ENCODE measurements at regions not wholly inside any gene's neighbourhood (a gene's known extent, or its start where the extent isn't known, plus 50 kb on each side); places are given as distances from the start of the nearest gene placed in this dataset.
"Not testable (repeated sequence)": the region's sequence is repeated elsewhere in the genome, so short reads cannot be mapped to it uniquely, and the experiment has no call there.

DNA sequence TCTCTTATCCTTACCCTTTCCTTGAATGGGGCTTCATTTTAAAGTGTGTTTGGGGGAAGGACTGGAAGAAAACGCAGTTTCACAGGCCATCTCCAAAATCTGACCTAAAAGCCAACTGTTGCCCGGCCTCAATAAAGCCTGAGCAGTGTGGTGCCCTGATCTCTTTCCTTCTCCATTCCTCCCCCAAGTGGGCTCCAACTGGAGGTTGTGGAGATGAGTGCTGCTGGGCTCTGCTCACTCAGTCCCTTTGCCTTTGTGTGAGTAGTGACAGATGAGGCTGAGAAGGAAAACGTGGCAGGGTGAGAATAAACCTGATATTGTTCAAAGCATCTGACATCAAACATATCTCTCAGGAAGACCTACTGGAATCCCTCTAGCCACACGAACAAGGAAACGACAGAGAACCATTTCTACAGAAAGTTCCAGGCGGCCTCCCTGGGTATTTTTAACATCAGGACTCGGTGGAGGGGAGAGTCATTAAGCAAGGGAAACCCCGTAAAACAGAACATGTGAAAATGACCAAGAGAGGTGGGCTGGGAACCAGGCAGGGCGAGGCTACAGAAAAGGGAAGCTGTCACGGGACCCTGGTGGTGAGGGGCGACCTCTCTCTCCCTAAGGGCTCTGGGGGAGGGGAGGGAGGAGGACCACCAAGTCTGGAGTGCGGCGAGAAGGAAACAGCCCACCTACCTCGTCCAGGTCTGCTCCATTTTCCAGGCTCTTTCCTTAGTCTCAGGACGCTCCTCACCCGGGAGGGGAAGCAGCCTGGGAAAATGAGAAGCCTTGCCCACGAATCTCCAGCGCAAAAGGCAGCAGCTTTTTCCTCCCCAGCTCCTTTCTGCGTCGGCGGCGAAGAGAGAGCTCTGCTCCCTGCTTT is 59.1 kb upstream of the NBPF26 start:
- not testable (repeated sequence) for DNase-seq (ENCODE audit: low spot score)

DNA sequence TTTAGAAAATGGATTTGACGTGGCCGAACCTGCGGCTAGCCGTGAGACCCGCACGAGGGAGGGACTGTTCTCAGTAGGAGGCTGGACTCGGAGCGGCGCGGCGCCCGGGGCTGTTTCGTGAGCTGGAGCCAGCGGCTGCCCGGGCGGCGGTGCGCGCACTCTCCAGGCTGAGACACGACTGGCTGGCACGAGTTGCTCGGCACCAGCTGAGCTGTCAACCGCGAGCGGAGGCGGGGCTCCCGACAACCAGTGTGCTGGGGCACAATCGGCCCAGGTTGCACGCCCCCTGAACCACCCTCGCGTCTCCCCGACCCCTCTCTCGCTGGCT is 58.5 kb upstream of the NBPF26 start:
- not testable (repeated sequence) for DNase-seq (ENCODE audit: low spot score)

DNA sequence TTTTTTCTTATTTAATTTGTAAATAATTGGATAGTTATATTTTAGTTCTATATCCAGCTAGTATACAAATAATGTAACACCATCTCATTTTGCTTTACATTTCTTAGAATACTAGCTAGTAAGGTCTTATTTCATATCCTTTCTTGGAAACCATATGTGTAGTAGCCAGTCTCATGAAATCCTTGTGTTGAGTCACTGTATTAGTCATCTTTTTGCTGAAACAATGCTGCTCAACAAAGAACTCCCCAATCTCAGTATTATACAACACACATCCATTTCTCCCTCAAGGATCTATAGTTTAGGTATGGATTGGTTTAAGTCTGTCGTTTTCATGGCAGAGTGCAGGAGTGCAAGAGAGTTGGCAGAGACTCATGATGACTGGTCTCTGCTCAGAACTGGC is 55.6 kb upstream of the NBPF26 start:
- not testable (repeated sequence) for DNase-seq (ENCODE audit: low spot score)
